ENCODE measurements at regions not wholly inside any gene's neighbourhood (a gene's known extent, or its start where the extent isn't known, plus 50 kb on each side); places are given as distances from the start of the nearest gene placed in this dataset. TPM values are rescaled to one million over a fixed set of nuclear protein-coding genes. Genes with fewer than 3 reads are reported as not detected.

DNA sequence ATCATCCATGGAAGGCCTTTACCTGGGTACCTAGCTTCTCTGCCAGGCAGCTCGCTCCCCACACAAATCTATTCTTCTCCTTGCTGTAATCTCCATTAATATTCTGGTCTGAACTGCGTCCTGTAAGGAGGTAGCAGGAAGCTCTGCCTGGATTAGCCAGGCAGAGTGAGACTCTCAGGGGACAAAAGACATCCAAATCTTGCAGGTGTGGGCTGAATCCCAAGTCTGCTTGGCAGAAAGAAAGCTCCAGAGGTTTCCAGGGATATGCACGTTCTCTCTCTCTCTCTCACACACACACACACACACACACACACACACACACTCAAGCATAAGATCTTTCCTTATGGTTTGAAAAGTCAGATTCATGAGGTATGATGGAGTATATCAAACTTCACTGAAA, 66.5 kb downstream of the THNSL2 start (continued):
- TF ChIP-seq RAD21 (IDR thresholded peaks at IDR 0.05 in 1 of 2, conservative IDR thresholded peaks at IDR 0.05 in 1 of 2; ENCODE audit: low read depth in 2 of 2, low read length in 2 of 2): no peak
- no peak for TF ChIP-seq POLR2AphosphoS5 (IDR thresholded peaks at IDR 0.05; ENCODE audit: low read depth, low read length)
- no peak for TF ChIP-seq SIX5 (IDR thresholded peaks at IDR 0.05; ENCODE audit: low read depth, low read length)
- TF ChIP-seq, protein P1, sequence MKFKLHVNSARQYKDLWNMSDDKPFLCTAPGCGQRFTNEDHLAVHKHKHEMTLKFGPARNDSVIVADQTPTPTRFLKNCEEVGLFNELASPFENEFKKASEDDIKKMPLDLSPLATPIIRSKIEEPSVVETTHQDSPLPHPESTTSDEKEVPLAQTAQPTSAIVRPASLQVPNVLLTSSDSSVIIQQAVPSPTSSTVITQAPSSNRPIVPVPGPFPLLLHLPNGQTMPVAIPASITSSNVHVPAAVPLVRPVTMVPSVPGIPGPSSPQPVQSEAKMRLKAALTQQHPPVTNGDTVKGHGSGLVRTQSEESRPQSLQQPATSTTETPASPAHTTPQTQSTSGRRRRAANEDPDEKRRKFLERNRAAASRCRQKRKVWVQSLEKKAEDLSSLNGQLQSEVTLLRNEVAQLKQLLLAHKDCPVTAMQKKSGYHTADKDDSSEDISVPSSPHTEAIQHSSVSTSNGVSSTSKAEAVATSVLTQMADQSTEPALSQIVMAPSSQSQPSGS (IDR thresholded peaks at IDR 0.05; ENCODE audit: low read length): no peak
- TF ChIP-seq TBP (IDR thresholded peaks at IDR 0.05; ENCODE audit: low read depth, low read length): no peak
- no peak for TF ChIP-seq JUND (IDR thresholded peaks at IDR 0.05; ENCODE audit: low read length)

Small RNAs in the stretch of these regions (small RNA-seq; reads per million reads assigned to genes)
- not detected for gene RF00026 (ENCODE audit: insufficient read depth)
- gene RNU6-1168P (ENCODE audit: insufficient read depth): not detected

Measured in H1 (cell line).